ENCODE measurements at regions not wholly inside any gene's neighbourhood (a gene's known extent, or its start where the extent isn't known, plus 50 kb on each side); places are given as distances from the start of the nearest gene placed in this dataset.

- Histone ChIP-seq H3K4me3 (replicated peaks in 1 of 2; ENCODE audit: low read depth in 1 of 2, low read length in 2 of 2) (no peak overlapping the region), H4K20me1 (ENCODE audit: insufficient read depth) (no peaks in the 10 kb centered on the region), H3K27ac (ENCODE audit: low read depth, low read length) (no peak overlapping the region), H3K79me2 (ENCODE audit: insufficient read depth, low read length) (no peaks in the 10 kb centered on the region), H3K27me3 (ENCODE audit: insufficient read depth, low read length) (peaks cover 13% of the 10 kb centered on the region; the same call in 1 of the 2 replicates), H3K9me2 (ENCODE audit: insufficient read depth) (no peaks in the 10 kb centered on the region), H3K9me3 (ENCODE audit: control insufficient read depth in 1 of 2, insufficient read depth in 1 of 2, low read depth in 1 of 2, low read length in 2 of 2) (no peaks in the 10 kb centered on the region), H3K4me1 (ENCODE audit: control insufficient read depth in 1 of 2, insufficient read depth in 2 of 2, low read length in 2 of 2) (peaks cover 0 to 6% of the 10 kb centered on the region in 2 experiments; a peak in 1 of 4 replicates), H3K9ac (ENCODE audit: low read length) (no peak overlapping the region), H3K36me3 (ENCODE audit: control insufficient read depth in 1 of 2, insufficient read depth in 2 of 2, low read length in 2 of 2) (no peaks in the 10 kb centered on the region), H2AFZ (ENCODE audit: low read depth, low read length, poor library complexity, severe bottlenecking) (no peak overlapping the region), H3K4me2 (ENCODE audit: low read length) (no peak overlapping the region)
- intact Hi-C loops (cut with micrococcal nuclease) = no loop called here
- DNase-seq (ENCODE audit: low read depth, low spot score) = no peak
- no TSS peak for BruUV-seq (replicated peaks)
- POLR2A ChIA-PET = no interaction called here
- no peak for ATAC-seq
- RAD21 ChIA-PET (ENCODE audit: low non-redundant PET in 1 of 2, low total read pairs in 2 of 2, uncharacterized antibody in 2 of 2, unreplicated experiment in 2 of 2) = no interaction called here
- CTCF ChIA-PET = interaction anchor here (1.3 kb wide), 1 partner anchor 8 kb away, joined by 4 read pairs; no protein-coding TSS in a partner anchor
- no peak for TF ChIP-seq REST (IDR thresholded peaks at IDR 0.05; ENCODE audit: low read depth)
- TF ChIP-seq EZH2 (IDR thresholded peaks at IDR 0.05) = no peak
- no peak for TF ChIP-seq ZBTB33 (IDR thresholded peaks at IDR 0.05; ENCODE audit: extremely low read depth, insufficient replicate concordance, low read length)
- TF ChIP-seq RAD21 (IDR thresholded peaks at IDR 0.05; ENCODE audit: low read depth) = no peak
- TF ChIP-seq CEBPB (IDR thresholded peaks at IDR 0.05; ENCODE audit: low read depth) = no peak
- TF ChIP-seq SP1 (IDR thresholded peaks at IDR 0.05; ENCODE audit: low read depth) = no peak
- TF ChIP-seq CBX3 (IDR thresholded peaks at IDR 0.05; ENCODE audit: low read depth) = no peak
- TF ChIP-seq ZNF274 (IDR thresholded peaks at IDR 0.05; ENCODE audit: low read depth, low read length) = no peak
- no peak for TF ChIP-seq SRF (IDR thresholded peaks at IDR 0.05; ENCODE audit: low read depth)
- TF ChIP-seq YY1 (IDR thresholded peaks at IDR 0.05; ENCODE audit: extremely low read depth, insufficient replicate concordance, low read depth, low read length) = no peak
- TF ChIP-seq POLR2AphosphoS5 (IDR thresholded peaks at IDR 0.05; ENCODE audit: low read depth, low read length) = no peak
- TF ChIP-seq CTCF (IDR thresholded peaks at IDR 0.05 in 2 of 3, conservative IDR thresholded peaks at IDR 0.05 in 1 of 3; ENCODE audit: borderline replicate concordance in 1 of 3, insufficient read depth in 1 of 3, low read depth in 2 of 3, low read length in 2 of 3) = no peak
- no peak for TF ChIP-seq JUND (IDR thresholded peaks at IDR 0.05)
- TF ChIP-seq MAX (IDR thresholded peaks at IDR 0.05) = no peak
- no peak for TF ChIP-seq TCF7L2 (IDR thresholded peaks at IDR 0.05; ENCODE audit: borderline replicate concordance, extremely low read depth, insufficient read depth, insufficient read length)
- no peak for TF ChIP-seq EGR1 (IDR thresholded peaks at IDR 0.05; ENCODE audit: low read depth)
Measured at GRCh38 chr20:57059055-57059596, 207.3 kb downstream of the BMP7 start.
